Thymus (tissue), 11 donors: ENCODE measurements at regions not wholly inside any gene's neighbourhood (a gene's known extent, or its start where the extent isn't known, plus 50 kb on each side); places are given as distances from the start of the nearest gene placed in this dataset.

Experiments
- DNase-seq, 9 donors: peaks; one replicate each; pipeline ENCODE4 v3.0.0-alpha.2; 2013; ENCODE audit warnings: low spot score in 9 of 9, low read depth in 6 of 9, missing footprints in 1 of 9
- H3K27ac ChIP-seq, 2 donors: one replicate each; pipeline ENCODE4 v1.5.1; 2013; ENCODE audit warnings: control low read depth in 1 of 2, low read depth in 1 of 2, low read length in 1 of 2, mild to moderate bottlenecking in 1 of 2, moderate library complexity in 1 of 2
- H3K27me3 ChIP-seq, 2 donors: one replicate each; pipeline ENCODE4 v1.5.1; 2013; ENCODE audit warnings: low read length in 1 of 2; ENCODE audit not compliant: control insufficient read depth in 2 of 2, insufficient read depth in 1 of 2
- H3K36me3 ChIP-seq, 2 donors: one replicate each; pipeline ENCODE4 v1.5.1; 2013; ENCODE audit warnings: low read length in 1 of 2, mild to moderate bottlenecking in 1 of 2, moderate library complexity in 1 of 2; ENCODE audit not compliant: control insufficient read depth in 2 of 2, insufficient read depth in 2 of 2
- H3K4me1 ChIP-seq, 2 donors: one replicate each; pipeline ENCODE4 v1.5.1; 2013; ENCODE audit warnings: low read length in 2 of 2; ENCODE audit not compliant: control insufficient read depth in 2 of 2, insufficient read depth in 2 of 2
- H3K4me3 ChIP-seq, 2 donors: one replicate each; pipeline ENCODE4 v1.5.1; 2013; ENCODE audit warnings: low read length in 2 of 2, control low read depth in 1 of 2, mild to moderate bottlenecking in 1 of 2
- H3K9me3 ChIP-seq, 2 donors: one replicate each; pipeline ENCODE4 v1.5.1; 2013; ENCODE audit warnings: low read length in 1 of 2, mild to moderate bottlenecking in 1 of 2; ENCODE audit not compliant: control insufficient read depth in 2 of 2, insufficient read depth in 1 of 2
- WGBS: extraction: QIAGEN DNeasy Blood & Tissue Kit; methylation state at CpG from one replicate; pipeline ENCODE4 v1.1.7; 2013; 5-methylcytosine and 5-hydroxymethylcytosine counted together
- donor health status: healthy.

DNA sequence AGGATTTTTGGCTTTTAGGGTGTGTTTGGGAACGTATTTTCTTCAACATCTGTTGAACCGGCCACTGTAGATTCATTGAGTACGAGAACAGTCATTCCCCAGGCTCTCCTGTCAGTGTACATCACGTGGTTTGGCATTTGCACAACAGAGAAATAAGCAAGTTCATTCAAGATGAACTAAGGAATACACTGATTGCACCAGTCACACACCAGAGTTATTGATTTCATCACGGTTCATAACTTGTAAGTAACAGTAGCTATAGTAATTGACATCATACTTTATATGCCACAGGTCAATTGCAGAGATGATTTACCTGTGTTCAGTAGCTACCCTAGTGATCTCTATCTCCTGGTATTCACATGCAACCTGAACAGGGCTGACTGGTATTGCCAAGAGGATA, 90.7 kb upstream of the ETS2 start:
- WGBS: 96% methylated on average over 5 of the region's 5 CpGs
- H3K4me3 ChIP-seq: no peak overlapping the region

DNA sequence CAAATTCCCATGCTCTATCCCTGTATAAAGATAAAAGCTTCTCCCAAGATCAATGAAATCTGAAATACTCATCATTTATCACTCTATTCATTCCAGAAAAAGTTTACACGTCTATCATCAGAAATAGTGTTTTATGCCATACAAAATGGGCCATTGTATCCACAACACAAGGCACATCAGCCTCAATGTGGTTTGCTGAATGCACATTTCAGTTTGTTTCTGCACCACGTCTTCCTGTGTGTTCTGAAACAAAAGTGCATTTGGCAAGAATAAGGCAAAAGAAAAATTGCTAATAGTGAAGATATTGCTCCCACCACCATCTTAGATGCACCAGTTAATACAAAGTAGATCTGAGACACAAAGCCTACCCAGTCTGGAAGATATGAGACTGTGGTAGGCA, 89.6 kb upstream of the ETS2 start:
- 31% methylated on average over 2 of the region's 2 CpGs for WGBS
- H3K36me3 ChIP-seq: no peaks in the 10 kb centered on the region
- H3K4me1 ChIP-seq: peaks cover 0 to 2% of the 10 kb centered on the region in 2 donors
- no peaks in the 10 kb centered on the region for H3K27me3 ChIP-seq
- no peak for DNase-seq
- no peak overlapping the region for H3K27ac ChIP-seq
- no peaks in the 10 kb centered on the region for H3K9me3 ChIP-seq
- H3K4me3 ChIP-seq: no peak overlapping the region

More for the DNA sequence above, 90.7 kb upstream of the ETS2 start:
- no peaks in the 10 kb centered on the region for H3K27me3 ChIP-seq
- H3K36me3 ChIP-seq: no peaks in the 10 kb centered on the region
- no peak for DNase-seq
- H3K4me1 ChIP-seq: no peaks in the 10 kb centered on the region
- H3K27ac ChIP-seq: no peak overlapping the region
- H3K9me3 ChIP-seq: no peaks in the 10 kb centered on the region

DNA sequence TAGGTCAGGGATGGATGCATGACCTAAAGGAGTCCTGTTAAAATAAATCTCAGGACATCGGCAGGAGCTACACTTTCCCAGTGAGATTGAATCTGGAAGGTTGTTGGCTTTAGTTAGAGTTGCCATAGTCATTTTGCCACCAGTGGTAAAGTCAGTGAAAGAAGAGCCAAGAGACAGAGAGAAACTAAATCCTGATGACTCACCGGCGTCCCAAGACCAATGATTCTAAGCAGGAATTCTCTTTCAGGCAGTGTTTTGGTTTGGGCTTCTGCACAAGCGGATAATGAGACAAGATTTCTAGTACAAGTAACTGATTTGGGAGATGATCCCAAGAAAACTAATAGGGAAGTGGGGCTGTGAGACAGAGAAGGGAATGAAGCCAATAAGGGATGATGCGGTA, 88.8 kb upstream of the ETS2 start:
- DNase-seq: no peak
- H3K9me3 ChIP-seq: no peaks in the 10 kb centered on the region
- no peak overlapping the region for H3K27ac ChIP-seq
- 98% methylated on average over 5 of the region's 5 CpGs for WGBS
- H3K36me3 ChIP-seq: no peaks in the 10 kb centered on the region
- peaks cover 0 to 5% of the 10 kb centered on the region in 2 donors for H3K4me1 ChIP-seq
- H3K4me3 ChIP-seq: no peak overlapping the region
- no peaks in the 10 kb centered on the region for H3K27me3 ChIP-seq

DNA sequence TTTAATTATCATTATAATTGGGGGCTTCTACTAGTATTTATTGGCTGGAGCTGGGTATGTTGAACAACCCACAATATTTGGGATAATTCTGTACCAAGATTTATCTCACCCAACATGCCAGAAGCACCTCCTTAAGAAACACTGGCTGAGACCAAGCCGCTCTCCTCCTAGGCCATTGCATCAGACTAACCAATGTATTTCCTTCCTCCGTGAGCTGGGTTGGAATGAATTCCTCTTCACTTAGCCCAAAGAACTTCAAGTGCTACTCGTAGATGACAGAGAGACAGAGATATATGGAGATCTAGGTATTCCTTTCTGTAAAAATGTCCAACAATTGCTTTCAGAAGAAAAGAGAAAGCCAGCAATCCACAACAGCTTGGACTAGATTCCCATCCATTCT, 87.2 kb upstream of the ETS2 start:
- Histone ChIP-seq H3K9me3 (no peaks in the 10 kb centered on the region), H3K27ac (no peak overlapping the region), H3K4me3 (no peak overlapping the region), H3K36me3 (no peaks in the 10 kb centered on the region), H3K27me3 (no peaks in the 10 kb centered on the region), H3K4me1 (peaks cover 3 to 19% of the 10 kb centered on the region in 2 donors)
- no peak for DNase-seq
- WGBS: 87% methylated on average over 3 of the region's 3 CpGs

DNA sequence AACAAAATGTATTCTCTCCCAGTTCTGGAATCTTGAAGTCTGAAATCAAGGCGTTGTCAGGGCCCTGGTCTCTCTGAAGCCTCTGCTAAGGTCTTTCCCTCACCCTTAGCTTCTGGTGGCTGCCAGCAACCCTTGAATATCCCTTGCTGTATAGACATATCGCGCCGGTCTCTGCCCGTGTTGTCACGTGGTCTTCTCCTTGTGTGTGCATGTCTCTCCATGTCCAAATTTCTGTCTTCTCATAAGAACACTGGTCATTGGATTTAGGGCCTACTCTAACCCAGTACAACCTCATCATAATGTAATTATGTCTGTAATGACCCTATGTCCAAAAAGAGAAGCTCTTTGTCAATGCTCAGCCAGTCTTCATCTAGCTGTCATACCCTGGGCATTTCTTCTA, 85.7 kb upstream of the ETS2 start:
- Histone ChIP-seq H3K27ac (no peak overlapping the region), H3K36me3 (no peaks in the 10 kb centered on the region), H3K4me3 (no peak overlapping the region), H3K27me3 (no peaks in the 10 kb centered on the region), H3K4me1 (peaks cover 3 to 19% of the 10 kb centered on the region in 2 donors), H3K9me3 (no peaks in the 10 kb centered on the region)
- 98% methylated on average over 6 of the region's 6 CpGs for WGBS
- DNase-seq: no peak

DNA sequence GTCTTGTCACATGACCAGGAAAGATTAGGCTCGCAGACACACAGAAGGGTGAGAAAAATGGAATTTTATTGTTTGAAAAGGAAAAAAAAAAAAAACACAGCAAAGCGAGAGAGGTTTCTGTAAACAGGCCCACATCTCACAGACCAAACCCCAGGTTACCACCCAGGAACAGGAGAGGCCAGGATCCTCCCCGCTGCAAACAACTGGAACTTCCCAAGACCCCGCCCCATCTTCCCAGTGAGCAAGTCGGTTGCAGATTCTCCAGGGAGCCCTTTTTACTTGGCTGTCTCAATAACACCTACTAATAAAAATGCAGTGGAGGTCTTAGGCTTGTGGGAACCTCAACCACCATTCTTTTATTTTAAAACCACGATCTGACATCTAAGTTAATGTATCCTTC, 84.7 kb upstream of the ETS2 start:
- no peak for DNase-seq
- WGBS: 71% methylated on average over 6 of the region's 6 CpGs
- Histone ChIP-seq H3K27ac (no peak overlapping the region), H3K4me3 (no peak overlapping the region), H3K4me1 (peaks cover 3 to 19% of the 10 kb centered on the region in 2 donors), H3K36me3 (no peaks in the 10 kb centered on the region), H3K27me3 (no peaks in the 10 kb centered on the region), H3K9me3 (peaks cover 1 to 5% of the 10 kb centered on the region in 2 donors)

DNA sequence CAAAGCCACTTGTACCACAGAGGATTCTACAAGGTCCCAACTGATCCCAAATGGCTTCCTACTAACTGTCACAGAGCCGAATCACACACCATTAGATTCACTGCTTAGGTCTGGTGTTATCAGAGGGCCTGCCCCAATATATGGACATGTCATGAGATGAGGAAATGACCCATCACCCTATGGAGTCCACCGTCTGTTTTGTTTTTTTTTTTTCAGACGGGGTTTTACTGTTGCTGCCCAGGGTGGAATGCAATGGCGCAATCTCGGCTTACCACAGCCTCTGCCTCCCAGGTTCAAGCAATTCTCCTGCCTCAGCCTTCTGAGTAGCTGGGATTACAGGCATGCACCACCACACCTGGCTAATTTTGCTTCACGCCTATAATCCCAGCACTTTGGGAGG, 83.8 kb upstream of the ETS2 start:
- Histone ChIP-seq H3K36me3 (no peaks in the 10 kb centered on the region), H3K27me3 (no peaks in the 10 kb centered on the region), H3K27ac (no peak overlapping the region), H3K9me3 (peaks cover 1 to 6% of the 10 kb centered on the region in 2 donors), H3K4me1 (peaks cover 3 to 19% of the 10 kb centered on the region in 2 donors), H3K4me3 (no peak overlapping the region)
- 96% methylated on average over 6 of the region's 6 CpGs for WGBS
- no peak for DNase-seq

DNA sequence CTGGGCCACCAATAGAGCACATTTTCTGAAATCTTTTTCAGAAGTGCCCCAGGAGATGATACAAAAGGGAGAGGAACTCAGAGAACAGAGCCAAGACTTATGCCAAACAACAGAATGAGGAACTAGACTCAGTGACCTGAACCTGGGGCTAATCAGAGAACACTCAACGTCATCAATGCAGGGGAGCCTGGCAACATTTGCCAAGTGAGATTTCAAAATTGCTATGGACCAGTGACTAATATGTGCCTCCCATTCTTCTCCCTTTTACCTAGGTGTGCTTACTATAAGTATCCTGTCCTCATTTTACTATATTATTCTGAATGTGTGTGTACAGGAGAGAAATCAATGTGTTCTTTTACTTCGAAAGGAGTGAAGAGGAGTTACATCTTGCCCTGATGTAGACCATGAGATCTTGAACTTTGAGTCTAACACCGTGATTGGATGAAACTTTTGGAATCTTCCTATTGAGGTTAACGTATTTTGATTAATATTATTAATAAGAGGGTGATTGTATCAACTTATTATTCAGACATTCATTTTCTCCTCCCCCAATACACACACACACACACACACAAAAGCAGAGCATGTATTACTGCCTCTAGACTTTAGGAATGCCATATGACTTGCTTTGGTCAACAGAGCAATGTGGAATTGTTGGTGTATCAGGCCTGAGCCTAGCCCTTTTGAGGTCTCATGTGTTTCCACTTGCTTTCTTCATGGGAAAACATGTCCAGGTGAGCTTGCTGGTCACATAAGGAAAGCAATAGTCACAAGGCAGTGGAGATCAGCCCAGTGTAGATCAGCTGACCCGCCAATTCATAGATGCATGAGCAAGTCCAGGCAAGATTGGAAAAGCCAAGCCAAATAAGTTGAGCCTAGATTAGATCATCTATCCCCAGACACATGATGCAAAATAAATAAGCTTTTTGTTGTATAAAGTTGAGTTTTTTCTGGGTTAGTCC, 80.3 kb upstream of the ETS2 start:
- peaks cover 3 to 19% of the 10 kb centered on the region in 2 donors for H3K4me1 ChIP-seq
- DNase-seq: no peak
- H3K36me3 ChIP-seq: no peaks in the 10 kb centered on the region
- H3K27me3 ChIP-seq: no peaks in the 10 kb centered on the region
- WGBS: 97% methylated on average over 5 of the region's 5 CpGs
- H3K9me3 ChIP-seq: peaks cover 1 to 6% of the 10 kb centered on the region in 2 donors
- H3K27ac ChIP-seq: no peak overlapping the region
- H3K4me3 ChIP-seq: no peak overlapping the region

DNA sequence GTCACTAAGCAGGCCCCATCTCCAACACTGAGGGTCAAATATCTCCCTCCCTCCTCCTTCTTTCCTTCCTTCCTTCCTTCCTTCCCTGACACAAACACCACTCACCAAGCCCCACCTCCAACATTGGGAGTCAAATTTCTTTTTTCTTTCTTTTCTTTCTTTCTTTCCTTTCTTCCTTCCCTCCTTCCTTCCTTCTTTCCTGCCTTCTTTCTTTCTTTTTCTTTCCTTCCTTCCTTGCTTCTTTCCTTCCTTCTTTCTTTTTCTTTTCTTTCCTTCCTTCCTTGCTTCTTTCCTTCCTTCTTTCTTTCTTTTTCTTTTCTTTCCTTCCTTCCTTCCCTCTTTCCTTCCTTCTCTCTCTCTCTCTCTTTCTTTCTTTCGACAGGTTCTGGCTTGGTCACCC, 79.2 kb upstream of the ETS2 start:
- H3K9me3 ChIP-seq: peaks cover 1 to 6% of the 10 kb centered on the region in 2 donors
- 96% methylated on average over 1 of the region's 1 CpG for WGBS
- H3K4me1 ChIP-seq: peaks cover 3 to 16% of the 10 kb centered on the region in 2 donors
- no peaks in the 10 kb centered on the region for H3K27me3 ChIP-seq
- H3K27ac ChIP-seq: no peak overlapping the region
- no peak overlapping the region for H3K4me3 ChIP-seq
- no peak for DNase-seq
- H3K36me3 ChIP-seq: no peaks in the 10 kb centered on the region
